HepG2 (cell line): ENCODE measurements at regions not wholly inside any gene's neighbourhood (a gene's known extent, or its start where the extent isn't known, plus 50 kb on each side); places are given as distances from the start of the nearest gene placed in this dataset.

Source experiments
- ATAC-seq: fragments of 200-7000 bp; cut with Tn5 transposase; 3 replicates; pipeline ENCODE4 v1.9.1; 2020; ENCODE audit warnings: mild to moderate bottlenecking, moderate library complexity
- BruUV-seq: library from RNA; stranded (reverse); fragments of 400-500 nt; replicated peaks from 2 replicates; lab custom pipeline; 2021; lab: Mats Ljungman, UMichigan
- CTCF ChIA-PET: fragments of 300-600 bp; formaldehyde crosslinking; extraction: SDS; loops from one replicate; lab custom pipeline; 2021; ENCODE audit warnings: low total read pairs, inconsistent platforms, low intra/inter-chr PET ratio; lab: Yijun Ruan, JAX
- POLR2A ChIA-PET: fragments of 350-600 bp; sonication (Branson Sonifier 250); formaldehyde crosslinking; loops from one replicate; lab custom pipeline; 2020; ENCODE audit warnings: antibody characterized with exemption, inconsistent platforms; lab: Yijun Ruan, JAX
- DNase-seq: peaks from one replicate; pipeline ENCODE4 v3.0.0-alpha.2; 2015; ENCODE audit warnings: low spot score
- FAIRE-seq: peaks from 3 replicates; lab custom pipeline; 2011; peaks lifted over from hg19 to GRCh38; lab: Jason Lieb, UNC
- H2AFZ ChIP-seq: one replicate; pipeline ENCODE4 v1.6.1; 2011; ENCODE audit warnings: low read length, inconsistent platforms
- H3K27ac ChIP-seq: fragments of 300-600 bp; 3 replicates; pipeline ENCODE4 v1.8.0; 2011; ENCODE audit warnings: mixed run types, mild to moderate bottlenecking, mixed read lengths, low read length, inconsistent platforms; ENCODE audit not compliant: insufficient read depth; ENCODE audit errors: extremely low read length
- H3K27me3 ChIP-seq, 2 experiments: fragments of 200-600 bp in 1 of 2; 2 replicates in 1 of 2; 3 replicates in 1 of 2; pipeline versions ENCODE4 v1.6.0 to v1.8.0; 2011; ENCODE audit warnings: low read length in 2 of 2, mild to moderate bottlenecking in 2 of 2, moderate library complexity in 2 of 2, inconsistent platforms in 1 of 2; ENCODE audit not compliant: insufficient read depth in 2 of 2, control insufficient read depth in 1 of 2
- H3K36me3 ChIP-seq, 2 experiments: fragments of 200-600 bp in 1 of 2; replicated peaks in 1 of 2; 2 replicates in 1 of 2; 3 replicates in 1 of 2; pipeline versions ENCODE4 v1.5.1 to v1.8.0; 2011; ENCODE audit warnings: low read length in 2 of 2, inconsistent platforms in 1 of 2; ENCODE audit not compliant: insufficient read depth in 2 of 2, control insufficient read depth in 1 of 2
- H3K4me1 ChIP-seq: 2 replicates; pipeline ENCODE4 v1.5.1; 2012; ENCODE audit warnings: low read length, inconsistent platforms; ENCODE audit not compliant: insufficient read depth
- H3K4me2 ChIP-seq: 2 replicates; pipeline ENCODE4 v1.6.0; 2011; ENCODE audit warnings: low read depth, low read length, inconsistent platforms
- H3K4me3 ChIP-seq, 3 experiments: fragments of 200-600 bp in 1 of 3; sonication (generic), shearing (Covaris generic) in 1 of 3; replicated peaks in 1 of 3; 2 replicates each; pipeline ENCODE4 v1.5.1; 2011 to 2016; ENCODE audit warnings: low read length in 3 of 3, inconsistent platforms in 2 of 3, low read depth in 2 of 3, mild to moderate bottlenecking in 2 of 3, control low read depth in 1 of 3, mixed read lengths in 1 of 3; ENCODE audit not compliant: insufficient read depth in 1 of 3
- H3K79me2 ChIP-seq: one replicate; pipeline ENCODE4 v1.6.1; 2011; ENCODE audit warnings: low read length, inconsistent platforms; ENCODE audit not compliant: insufficient read depth
- H3K9ac ChIP-seq: 2 replicates; pipeline ENCODE4 v1.6.0; 2011; ENCODE audit warnings: mild to moderate bottlenecking, low read depth, low read length, inconsistent platforms; ENCODE audit not compliant: insufficient read depth
- H3K9me3 ChIP-seq: 2 replicates; pipeline ENCODE4 v1.5.1; 2012; ENCODE audit warnings: mild to moderate bottlenecking, low read length
- H4K20me1 ChIP-seq: 2 replicates; pipeline ENCODE4 v1.6.0; 2011; ENCODE audit warnings: inconsistent platforms, mild to moderate bottlenecking, low read length, moderate library complexity; ENCODE audit not compliant: insufficient read depth
- HHEX ChIP-seq: IDR thresholded peaks from 2 replicates; pipeline ENCODE4 v1.6.1; 2016; ENCODE audit warnings: control low read depth
- SP2 ChIP-seq: sonication (generic); formaldehyde crosslinking; IDR thresholded peaks from 2 replicates; pipeline ENCODE4 v1.5.1; 2020; ENCODE audit warnings: mild to moderate bottlenecking, missing genetic modification reagents
- ZNF256 ChIP-seq: sonication (generic); formaldehyde crosslinking; conservative IDR thresholded peaks from 2 replicates; pipeline ENCODE4 v1.4.0; 2020; ENCODE audit warnings: missing genetic modification reagents
- ZNF766 ChIP-seq: sonication (generic); formaldehyde crosslinking; IDR thresholded peaks from 2 replicates; pipeline ENCODE4 v1.5.0; 2020; ENCODE audit warnings: missing genetic modification reagents, borderline replicate concordance
- ZNF891 ChIP-seq: sonication (generic); formaldehyde crosslinking; IDR thresholded peaks from 2 replicates; pipeline ENCODE4 v1.5.0; 2020; ENCODE audit warnings: mild to moderate bottlenecking, missing genetic modification reagents
- WGBS: methylation state at CpG from one replicate; pipeline ENCODE4 v1.1.6; 2017; ENCODE audit warnings: low lambda C conversion rate; 5-methylcytosine and 5-hydroxymethylcytosine counted together
- in situ Hi-C: cut with HindIII; loops from 2 replicates; pipeline ENCODE4 v1.10.0; 2017; ENCODE audit warnings: low pct_unique_long_range_greater_than_20kb; ENCODE audit not compliant: extremely low pct_ligation_motif_present
- intact Hi-C: fragments of 100-400 bp; cut with micrococcal nuclease; formaldehyde crosslinking; loops from one replicate; pipeline ENCODE4 v1.10.0; 2022; ENCODE audit not compliant: unreplicated experiment
- TF ChIP-seq, protein P1 (sequence below): sonication (generic); formaldehyde crosslinking; IDR thresholded peaks from 2 replicates; pipeline ENCODE4 v1.5.0; 2020; ENCODE audit warnings: missing genetic modification reagents, mild to moderate bottlenecking, borderline replicate concordance
- TF ChIP-seq, protein P2 (sequence below): IDR thresholded peaks from 2 replicates; pipeline ENCODE4 v1.6.1; 2016; ENCODE audit warnings: mild to moderate bottlenecking
- TF ChIP-seq, protein P3 (sequence below): sonication (generic); formaldehyde crosslinking; IDR thresholded peaks from 2 replicates; pipeline ENCODE4 v1.4.0; 2020; ENCODE audit warnings: mild to moderate bottlenecking, missing genetic modification reagents
- TF ChIP-seq, protein P4 (sequence below): sonication (generic); formaldehyde crosslinking; IDR thresholded peaks from 2 replicates; pipeline ENCODE4 v1.9.0; 2021; ENCODE audit warnings: missing genetic modification reagents, mild to moderate bottlenecking, borderline replicate concordance
- TF ChIP-seq, protein P5 (sequence below): sonication (generic); formaldehyde crosslinking; IDR thresholded peaks from 2 replicates; pipeline ENCODE4 v1.5.0; 2020; ENCODE audit warnings: missing genetic modification reagents
- TF ChIP-seq, protein P6 (sequence below): sonication (generic); formaldehyde crosslinking; IDR thresholded peaks from 2 replicates; pipeline ENCODE4 v1.4.0; 2020; ENCODE audit warnings: missing genetic modification reagents

DNA sequence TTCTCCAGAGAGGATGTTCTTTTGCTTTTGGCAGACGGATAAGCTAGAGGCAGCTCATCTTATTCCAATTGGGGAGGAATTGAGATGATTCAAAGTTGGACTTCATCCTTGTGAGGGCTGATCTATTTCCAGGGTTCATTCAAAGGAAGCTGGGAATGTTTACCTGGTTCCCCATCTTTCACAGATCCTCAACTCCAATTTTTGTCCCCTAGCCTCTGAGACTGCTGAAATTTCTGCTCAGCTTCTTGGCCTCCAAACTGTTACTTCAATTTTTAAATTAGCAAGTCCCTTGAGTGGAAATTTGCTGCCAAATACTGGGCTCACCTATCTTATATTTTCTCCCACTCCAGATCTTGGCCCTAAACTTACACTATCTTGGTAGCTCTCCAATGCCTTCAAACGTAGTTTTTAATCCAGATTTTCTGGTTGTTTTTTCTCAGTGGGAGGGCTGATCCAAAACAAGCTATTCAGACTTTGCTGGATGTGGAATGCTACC lies 93.9 kb upstream of the NEK6 start:
- Histone ChIP-seq H3K27me3 (0 out of 5 replicates have a peak, but pooled peaks cover 0 to 4% of the 10 kb centered on the region in 2 experiments), H3K36me3 (no peaks in the 10 kb centered on the region), H3K9me3 (no peaks in the 10 kb centered on the region), H4K20me1 (no peaks in the 10 kb centered on the region), H3K9ac (no peak overlapping the region), H3K4me3 (no peak overlapping the region), H3K79me2 (no peaks in the 10 kb centered on the region), H3K27ac (no peak overlapping the region), H3K4me2 (no peak overlapping the region), H3K4me1 (no peaks in the 10 kb centered on the region), H2AFZ (no peak overlapping the region)
- 21% methylated on average over 2 of the region's 2 CpGs for WGBS
- ATAC-seq = no peak
- in situ Hi-C loops (no loop called here), intact Hi-C loops (no loop called here)
- no TSS peak for BruUV-seq
- DNase-seq = no peak
- TF ChIP-seq HHEX (CRISPR knock-in tag) = no peak
- no peak for TF ChIP-seq ZNF891 (CRISPR knock-in tag)
- ChIA-PET CTCF (no interaction called here), POLR2A (no interaction called here)
- no peak for FAIRE-seq

DNA sequence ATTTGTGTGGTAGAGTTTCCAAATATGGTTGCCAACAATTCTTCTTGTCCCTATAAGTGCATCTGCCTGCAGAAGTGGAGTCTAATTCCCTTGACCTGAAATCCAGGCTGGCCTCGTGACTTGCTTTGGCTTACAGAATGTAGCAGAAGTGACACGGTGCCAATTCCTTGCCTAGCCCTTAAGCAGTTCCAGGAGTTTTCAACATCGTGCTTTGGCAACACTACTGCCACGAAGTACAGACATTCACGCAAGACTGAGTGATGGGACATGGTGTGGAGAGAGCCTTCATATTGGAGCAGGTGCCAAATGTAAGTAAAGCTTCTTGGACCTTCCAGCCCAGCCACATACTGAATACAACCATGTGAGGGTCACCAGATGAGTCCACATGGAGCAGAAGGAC lies 92.9 kb upstream of the NEK6 start:
- Histone ChIP-seq H3K27me3 (0 out of 5 replicates have a peak, but pooled peaks cover 0 to 4% of the 10 kb centered on the region in 2 experiments), H3K4me2 (no peak overlapping the region), H3K9ac (no peak overlapping the region), H3K27ac (no peak overlapping the region), H3K36me3 (no peaks in the 10 kb centered on the region), H3K9me3 (no peaks in the 10 kb centered on the region), H3K4me3 (no peak overlapping the region), H3K4me1 (no peaks in the 10 kb centered on the region), H3K79me2 (no peaks in the 10 kb centered on the region), H2AFZ (no peak overlapping the region), H4K20me1 (no peaks in the 10 kb centered on the region)
- BruUV-seq = no TSS peak
- ChIA-PET CTCF (no interaction called here), POLR2A (no interaction called here)
- no peak for FAIRE-seq
- no peak for DNase-seq
- WGBS = 26% methylated on average over 5 of the region's 5 CpGs
- no peak for ATAC-seq
- intact Hi-C loops (no loop called here), in situ Hi-C loops (no loop called here)
- TF ChIP-seq, protein P1, sequence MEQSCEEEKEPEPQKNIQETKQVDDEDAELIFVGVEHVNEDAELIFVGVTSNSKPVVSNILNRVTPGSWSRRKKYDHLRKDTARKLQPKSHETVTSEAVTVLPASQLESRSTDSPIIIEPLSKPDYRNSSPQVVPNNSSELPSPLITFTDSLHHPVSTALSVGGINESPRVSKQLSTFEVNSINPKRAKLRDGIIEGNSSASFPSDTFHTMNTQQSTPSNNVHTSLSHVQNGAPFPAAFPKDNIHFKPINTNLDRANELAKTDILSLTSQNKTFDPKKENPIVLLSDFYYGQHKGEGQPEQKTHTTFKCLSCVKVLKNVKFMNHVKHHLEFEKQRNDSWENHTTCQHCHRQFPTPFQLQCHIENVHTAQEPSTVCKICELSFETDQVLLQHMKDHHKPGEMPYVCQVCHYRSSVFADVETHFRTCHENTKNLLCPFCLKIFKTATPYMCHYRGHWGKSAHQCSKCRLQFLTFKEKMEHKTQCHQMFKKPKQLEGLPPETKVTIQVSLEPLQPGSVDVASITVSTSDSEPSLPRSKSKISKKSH (CRISPR knock-in tag) = no peak
- TF ChIP-seq ZNF766 (CRISPR knock-in tag) = no peak
- TF ChIP-seq, protein P2, sequence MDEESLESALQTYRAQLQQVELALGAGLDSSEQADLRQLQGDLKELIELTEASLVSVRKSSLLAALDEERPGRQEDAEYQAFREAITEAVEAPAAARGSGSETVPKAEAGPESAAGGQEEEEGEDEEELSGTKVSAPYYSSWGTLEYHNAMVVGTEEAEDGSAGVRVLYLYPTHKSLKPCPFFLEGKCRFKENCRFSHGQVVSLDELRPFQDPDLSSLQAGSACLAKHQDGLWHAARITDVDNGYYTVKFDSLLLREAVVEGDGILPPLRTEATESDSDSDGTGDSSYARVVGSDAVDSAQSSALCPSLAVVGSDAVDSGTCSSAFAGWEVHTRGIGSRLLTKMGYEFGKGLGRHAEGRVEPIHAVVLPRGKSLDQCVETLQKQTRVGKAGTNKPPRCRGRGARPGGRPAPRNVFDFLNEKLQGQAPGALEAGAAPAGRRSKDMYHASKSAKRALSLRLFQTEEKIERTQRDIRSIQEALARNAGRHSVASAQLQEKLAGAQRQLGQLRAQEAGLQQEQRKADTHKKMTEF (CRISPR knock-in tag) = no peak
- TF ChIP-seq ZNF256 = no peak
- TF ChIP-seq, protein P3, sequence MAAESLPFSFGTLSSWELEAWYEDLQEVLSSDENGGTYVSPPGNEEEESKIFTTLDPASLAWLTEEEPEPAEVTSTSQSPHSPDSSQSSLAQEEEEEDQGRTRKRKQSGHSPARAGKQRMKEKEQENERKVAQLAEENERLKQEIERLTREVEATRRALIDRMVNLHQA (CRISPR knock-in tag) = no peak
- TF ChIP-seq, protein P4, sequence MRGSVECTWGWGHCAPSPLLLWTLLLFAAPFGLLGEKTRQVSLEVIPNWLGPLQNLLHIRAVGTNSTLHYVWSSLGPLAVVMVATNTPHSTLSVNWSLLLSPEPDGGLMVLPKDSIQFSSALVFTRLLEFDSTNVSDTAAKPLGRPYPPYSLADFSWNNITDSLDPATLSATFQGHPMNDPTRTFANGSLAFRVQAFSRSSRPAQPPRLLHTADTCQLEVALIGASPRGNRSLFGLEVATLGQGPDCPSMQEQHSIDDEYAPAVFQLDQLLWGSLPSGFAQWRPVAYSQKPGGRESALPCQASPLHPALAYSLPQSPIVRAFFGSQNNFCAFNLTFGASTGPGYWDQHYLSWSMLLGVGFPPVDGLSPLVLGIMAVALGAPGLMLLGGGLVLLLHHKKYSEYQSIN (CRISPR knock-in tag) = no peak
- TF ChIP-seq, protein P5, sequence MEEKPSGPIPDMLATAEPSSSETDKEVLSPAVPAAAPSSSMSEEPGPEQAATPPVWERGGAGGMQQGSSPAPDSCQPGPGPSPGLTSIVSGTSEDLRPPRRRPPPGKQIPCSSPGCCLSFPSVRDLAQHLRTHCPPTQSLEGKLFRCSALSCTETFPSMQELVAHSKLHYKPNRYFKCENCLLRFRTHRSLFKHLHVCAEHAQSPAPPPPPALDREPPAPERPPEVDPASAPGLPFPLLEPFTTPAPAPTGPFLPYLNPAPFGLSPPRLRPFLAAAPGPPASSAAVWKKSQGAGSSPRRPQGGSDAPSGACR (CRISPR knock-in tag) = no peak
- TF ChIP-seq SP2 (CRISPR knock-in tag) = no peak
- TF ChIP-seq, protein P6, sequence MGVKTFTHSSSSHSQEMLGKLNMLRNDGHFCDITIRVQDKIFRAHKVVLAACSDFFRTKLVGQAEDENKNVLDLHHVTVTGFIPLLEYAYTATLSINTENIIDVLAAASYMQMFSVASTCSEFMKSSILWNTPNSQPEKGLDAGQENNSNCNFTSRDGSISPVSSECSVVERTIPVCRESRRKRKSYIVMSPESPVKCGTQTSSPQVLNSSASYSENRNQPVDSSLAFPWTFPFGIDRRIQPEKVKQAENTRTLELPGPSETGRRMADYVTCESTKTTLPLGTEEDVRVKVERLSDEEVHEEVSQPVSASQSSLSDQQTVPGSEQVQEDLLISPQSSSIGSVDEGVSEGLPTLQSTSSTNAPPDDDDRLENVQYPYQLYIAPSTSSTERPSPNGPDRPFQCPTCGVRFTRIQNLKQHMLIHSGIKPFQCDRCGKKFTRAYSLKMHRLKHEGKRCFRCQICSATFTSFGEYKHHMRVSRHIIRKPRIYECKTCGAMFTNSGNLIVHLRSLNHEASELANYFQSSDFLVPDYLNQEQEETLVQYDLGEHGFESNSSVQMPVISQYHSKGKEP (CRISPR knock-in tag) = no peak
